Mesenchymal stem cell (in vitro differentiated cells and primary cell): ENCODE measurements at regions not wholly inside any gene's neighbourhood (a gene's known extent, or its start where the extent isn't known, plus 50 kb on each side); places are given as distances from the start of the nearest gene placed in this dataset.

ENCODE experiments used
- DNase-seq: peaks from one replicate; pipeline ENCODE4 v3.0.0-alpha.2; 2013
- H2AFZ ChIP-seq: one replicate; pipeline ENCODE4 v1.6.1; 2013; ENCODE audit warnings: low read depth, mild to moderate bottlenecking, control low read depth, inconsistent platforms, low read length, moderate library complexity
- H2AK5ac ChIP-seq: 2 replicates; pipeline ENCODE4 v1.6.1; 2013; ENCODE audit warnings: low read length, moderate library complexity, mild to moderate bottlenecking, inconsistent platforms; ENCODE audit not compliant: severe bottlenecking
- H2BK120ac ChIP-seq: one replicate; pipeline ENCODE4 v1.6.1; 2013; ENCODE audit warnings: low read depth, mild to moderate bottlenecking, inconsistent platforms, low read length, moderate library complexity
- H2BK12ac ChIP-seq, 2 experiments: one replicate each; pipeline ENCODE4 v1.6.1; 2013; ENCODE audit warnings: inconsistent platforms in 2 of 2, low read length in 2 of 2, mild to moderate bottlenecking in 2 of 2, moderate library complexity in 2 of 2, control low read depth in 1 of 2
- H2BK15ac ChIP-seq: one replicate; pipeline ENCODE4 v1.6.1; 2013; ENCODE audit warnings: mild to moderate bottlenecking, low read depth, inconsistent platforms; ENCODE audit not compliant: poor library complexity, severe bottlenecking
- H2BK5ac ChIP-seq: 2 replicates; pipeline ENCODE4 v1.6.1; 2013; ENCODE audit warnings: low read depth, mild to moderate bottlenecking, low read length, control low read depth, inconsistent platforms; ENCODE audit not compliant: poor library complexity, severe bottlenecking
- H3K14ac ChIP-seq, 2 experiments: one replicate each; pipeline ENCODE4 v1.6.1; 2013; ENCODE audit warnings: inconsistent platforms in 2 of 2, low read length in 2 of 2, control low read depth in 1 of 2, mild to moderate bottlenecking in 1 of 2, moderate library complexity in 1 of 2
- H3K18ac ChIP-seq, 2 experiments: one replicate each; pipeline ENCODE4 v1.6.1; 2013; ENCODE audit warnings: inconsistent platforms in 2 of 2, low read length in 2 of 2, control low read depth in 1 of 2, low read depth in 1 of 2, mild to moderate bottlenecking in 1 of 2
- H3K23ac ChIP-seq, 2 experiments: one replicate each; pipeline ENCODE4 v1.6.1; 2013; ENCODE audit warnings: inconsistent platforms in 2 of 2, low read length in 2 of 2, mild to moderate bottlenecking in 2 of 2, moderate library complexity in 2 of 2, control low read depth in 1 of 2
- H3K27ac ChIP-seq: 2 replicates; pipeline ENCODE4 v1.5.1; 2013; ENCODE audit warnings: mild to moderate bottlenecking, moderate library complexity, low read length, control low read depth, inconsistent platforms; ENCODE audit not compliant: poor library complexity, severe bottlenecking
- H3K27me3 ChIP-seq, 2 experiments: 2 replicates each; pipeline versions ENCODE4 v1.6.1 to v1.7.0; 2013; ENCODE audit warnings: low read length in 2 of 2, mild to moderate bottlenecking in 2 of 2, moderate library complexity in 2 of 2, control low read depth in 1 of 2, inconsistent platforms in 1 of 2; ENCODE audit not compliant: control insufficient read depth in 1 of 2, insufficient read depth in 1 of 2
- H3K36me3 ChIP-seq, 2 experiments: 2 replicates each; pipeline versions ENCODE4 v1.6.1 to v1.7.0; 2013; ENCODE audit warnings: low read length in 2 of 2, control low read depth in 1 of 2, inconsistent platforms in 1 of 2, low read depth in 1 of 2, mild to moderate bottlenecking in 1 of 2; ENCODE audit not compliant: insufficient read depth in 2 of 2, control insufficient read depth in 1 of 2
- H3K4ac ChIP-seq, 2 experiments: one replicate each; pipeline ENCODE4 v1.6.1; 2013; ENCODE audit warnings: inconsistent platforms in 2 of 2, low read length in 2 of 2, mild to moderate bottlenecking in 2 of 2, moderate library complexity in 2 of 2, control low read depth in 1 of 2, low read depth in 1 of 2
- H3K4me1 ChIP-seq: 2 replicates; pipeline ENCODE4 v1.6.1; 2013; ENCODE audit warnings: low read depth, low read length, control low read depth; ENCODE audit not compliant: control insufficient read depth, insufficient read depth
- H3K4me2 ChIP-seq: 2 replicates; pipeline ENCODE4 v1.6.1; 2013; ENCODE audit warnings: low read length, mild to moderate bottlenecking, inconsistent platforms; ENCODE audit not compliant: poor library complexity, severe bottlenecking
- H3K4me3 ChIP-seq, 2 experiments: 2 replicates each; pipeline versions ENCODE4 v1.5.1 to v1.7.0; 2013; ENCODE audit warnings: low read length in 2 of 2, mild to moderate bottlenecking in 2 of 2, control low read depth in 1 of 2, low read depth in 1 of 2; ENCODE audit not compliant: insufficient read depth in 1 of 2
- H3K79me1 ChIP-seq: replicated peaks from 2 replicates; pipeline ENCODE4 v1.6.1; 2013; ENCODE audit warnings: mild to moderate bottlenecking, control low read depth, low read length, inconsistent platforms; ENCODE audit not compliant: poor library complexity, severe bottlenecking
- H3K9ac ChIP-seq: 2 replicates; pipeline ENCODE4 v1.7.0; 2013; ENCODE audit warnings: mild to moderate bottlenecking, low read length, moderate library complexity
- H3K9me3 ChIP-seq: 2 replicates; pipeline ENCODE4 v1.7.0; 2013; ENCODE audit warnings: mild to moderate bottlenecking, low read length; ENCODE audit not compliant: control insufficient read depth
- H4K8ac ChIP-seq: one replicate; pipeline ENCODE4 v1.6.1; 2013; ENCODE audit warnings: inconsistent platforms, mild to moderate bottlenecking, low read length, moderate library complexity
- H4K91ac ChIP-seq: one replicate; pipeline ENCODE4 v1.6.1; 2013; ENCODE audit warnings: mild to moderate bottlenecking, low read length, inconsistent platforms
- WGBS: methylation state at CpG from one replicate; pipeline ENCODE4 v1.1.7; 2013; ENCODE audit warnings: mixed read lengths; 5-methylcytosine and 5-hydroxymethylcytosine counted together

DNA sequence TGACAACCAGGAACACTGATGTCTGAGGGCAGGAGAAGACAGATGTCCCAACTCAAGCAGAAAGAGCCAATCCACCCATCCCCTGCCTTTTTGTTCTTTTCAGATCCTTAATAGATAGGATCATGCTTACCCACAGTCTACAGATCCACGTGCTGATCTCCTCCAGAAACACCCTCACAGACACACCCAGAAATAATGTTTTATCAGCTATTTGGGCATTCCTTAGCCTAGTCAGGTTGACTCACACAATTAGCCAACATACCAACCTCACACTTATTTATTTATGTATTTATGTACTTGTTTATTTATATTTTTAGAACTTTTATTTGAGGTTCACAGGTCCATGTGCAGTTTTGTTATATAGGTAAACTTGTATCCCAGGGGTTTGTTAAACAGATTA, 151.5 kb upstream of the IL12B start:
- Histone ChIP-seq H3K4me2 (no peak overlapping the region), H3K79me1 (no peaks in the 10 kb centered on the region), H3K36me3 (no peaks in the 10 kb centered on the region), H3K4ac (no peak overlapping the region), H2AK5ac (no peak overlapping the region), H3K14ac (no peak overlapping the region), H3K4me3 (no peak overlapping the region), H3K9me3 (peaks cover 3% of the 10 kb centered on the region), H3K18ac (no peak overlapping the region), H2BK5ac (no peak overlapping the region), H3K9ac (no peak overlapping the region), H2BK12ac (no peak overlapping the region), H4K91ac (no peak overlapping the region), H3K27ac (no peak overlapping the region), H3K4me1 (no peaks in the 10 kb centered on the region), H2AFZ (no peak overlapping the region), H3K23ac (no peak overlapping the region), H4K8ac (no peak overlapping the region), H2BK15ac (no peak overlapping the region), H3K27me3 (peaks cover 0 to 4% of the 10 kb centered on the region in 2 experiments), H2BK120ac (no peak overlapping the region)
- 64% methylated on average over 1 of the region's 1 CpG for WGBS
- DNase-seq = no peak

DNA sequence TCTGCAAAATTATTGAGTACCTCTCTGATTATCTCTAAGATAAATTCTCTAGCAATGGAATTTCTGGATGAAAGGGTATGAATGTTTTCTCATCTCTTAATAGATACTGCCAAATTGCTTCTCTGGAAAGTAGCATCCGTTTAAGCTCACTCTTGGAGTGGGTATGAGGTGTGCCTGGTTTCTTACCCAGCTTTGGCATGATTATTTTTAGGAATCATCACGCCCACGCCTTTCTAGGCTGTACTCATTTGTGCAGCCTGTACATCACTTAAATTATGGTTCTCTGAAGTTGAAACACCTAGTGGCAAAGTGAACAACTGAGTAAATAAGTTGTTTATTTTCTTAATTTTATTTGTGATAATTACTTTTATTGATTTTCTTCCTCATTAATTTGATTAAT, 156.5 kb upstream of the IL12B start:
- H3K36me3 ChIP-seq = no peaks in the 10 kb centered on the region
- peaks cover 0 to 9% of the 10 kb centered on the region in 2 experiments for H3K27me3 ChIP-seq
- no peak overlapping the region for H3K23ac ChIP-seq
- no peak overlapping the region for H3K27ac ChIP-seq
- no peaks in the 10 kb centered on the region for H3K79me1 ChIP-seq
- no peak overlapping the region for H3K14ac ChIP-seq
- H3K9ac ChIP-seq = no peak overlapping the region
- no peaks in the 10 kb centered on the region for H3K4me1 ChIP-seq
- no peak overlapping the region for H2AK5ac ChIP-seq
- H3K4me3 ChIP-seq = no peak overlapping the region
- no peak overlapping the region for H2BK12ac ChIP-seq
- H2BK120ac ChIP-seq = no peak overlapping the region
- H4K8ac ChIP-seq = no peak overlapping the region
- H2AFZ ChIP-seq = no peak overlapping the region
- no peak overlapping the region for H4K91ac ChIP-seq
- 94% methylated on average over 3 of the region's 3 CpGs for WGBS
- no peak overlapping the region for H3K4ac ChIP-seq
- no peak overlapping the region for H3K4me2 ChIP-seq
- H2BK5ac ChIP-seq = no peak overlapping the region
- H2BK15ac ChIP-seq = no peak overlapping the region
- no peak overlapping the region for H3K18ac ChIP-seq
- no peaks in the 10 kb centered on the region for H3K9me3 ChIP-seq
- no peak for DNase-seq

- peaks cover 0 to 5% of the 10 kb centered on the region in 2 experiments for H3K27me3 ChIP-seq
- H2BK5ac ChIP-seq = no peak overlapping the region
- H3K4me3 ChIP-seq = no peak overlapping the region
- H3K9me3 ChIP-seq = no peaks in the 10 kb centered on the region
- H3K23ac ChIP-seq = no peak overlapping the region
- H3K36me3 ChIP-seq = no peaks in the 10 kb centered on the region
- no peak for DNase-seq
- H4K91ac ChIP-seq = no peak overlapping the region
- H2BK15ac ChIP-seq = no peak overlapping the region
- no peak overlapping the region for H3K4me2 ChIP-seq
- H4K8ac ChIP-seq = no peak overlapping the region
- no peaks in the 10 kb centered on the region for H3K79me1 ChIP-seq
- no peak overlapping the region for H3K9ac ChIP-seq
- H3K4ac ChIP-seq = no peak overlapping the region
- no peak overlapping the region for H2AFZ ChIP-seq
- H3K27ac ChIP-seq = no peak overlapping the region
- H3K4me1 ChIP-seq = no peaks in the 10 kb centered on the region
- H3K18ac ChIP-seq = no peak overlapping the region
- 68% methylated on average over 3 of the region's 4 CpGs for WGBS
- H2BK12ac ChIP-seq = no peak overlapping the region
- no peak overlapping the region for H2AK5ac ChIP-seq
- H3K14ac ChIP-seq = no peak overlapping the region
- no peak overlapping the region for H2BK120ac ChIP-seq
Observed at GRCh38 chr5:159488516-159488915, 158.2 kb upstream of the IL12B start.

- H3K9ac ChIP-seq = no peak overlapping the region
- no peak overlapping the region for H2AK5ac ChIP-seq
- H3K27ac ChIP-seq = no peak overlapping the region
- 100% methylated on average over 1 of the region's 1 CpG for WGBS
- H3K14ac ChIP-seq = no peak overlapping the region
- no peak overlapping the region for H3K4me3 ChIP-seq
- H3K18ac ChIP-seq = no peak overlapping the region
- H3K27me3 ChIP-seq = peaks cover 0 to 10% of the 10 kb centered on the region in 2 experiments
- H3K4ac ChIP-seq = no peak overlapping the region
- no peaks in the 10 kb centered on the region for H3K4me1 ChIP-seq
- H3K79me1 ChIP-seq = no peaks in the 10 kb centered on the region
- H3K36me3 ChIP-seq = no peaks in the 10 kb centered on the region
- H3K9me3 ChIP-seq = no peaks in the 10 kb centered on the region
- no peak overlapping the region for H2AFZ ChIP-seq
- H3K23ac ChIP-seq = no peak overlapping the region
- H2BK5ac ChIP-seq = no peak overlapping the region
- no peak for DNase-seq
- no peak overlapping the region for H2BK15ac ChIP-seq
- H4K8ac ChIP-seq = no peak overlapping the region
- H4K91ac ChIP-seq = no peak overlapping the region
- H2BK120ac ChIP-seq = no peak overlapping the region
- no peak overlapping the region for H3K4me2 ChIP-seq
- no peak overlapping the region for H2BK12ac ChIP-seq
Observed at GRCh38 chr5:159489779-159490178, 159.5 kb upstream of the IL12B start.
